ENCODE measurements at regions not wholly inside any gene's neighbourhood (a gene's known extent, or its start where the extent isn't known, plus 50 kb on each side); places are given as distances from the start of the nearest gene placed in this dataset.

GRCh38 chr4:186886759-186887158 is 163.1 kb upstream of the FAT1 start (continued):
- TF ChIP-seq CTBP2 (IDR thresholded peaks at IDR 0.05; ENCODE audit: borderline replicate concordance, insufficient read depth, insufficient read length, low read length): no peak

Data from H1 (cell line).